Ovary (tissue), 3 donors: ENCODE measurements at regions not wholly inside any gene's neighbourhood (a gene's known extent, or its start where the extent isn't known, plus 50 kb on each side); places are given as distances from the start of the nearest gene placed in this dataset.

ENCODE experiments used
- EP300 ChIP-seq: sonication (generic); formaldehyde crosslinking; IDR thresholded peaks from one replicate; pipeline ENCODE4 v1.6.1; 2017; ENCODE audit warnings: antibody characterized with exemption
- POLR2A ChIP-seq: fragments of 450-650 bp; IDR thresholded peaks from one replicate; pipeline ENCODE4 v1.6.1; 2017; ENCODE audit warnings: antibody characterized with exemption, mild to moderate bottlenecking, moderate library complexity
- TF ChIP-seq, protein P1 (sequence below), 3 donors: fragments of 450-650 bp in 2 of 3; fragments of 200-600 bp in 1 of 3; IDR thresholded peaks; one replicate each; pipeline versions ENCODE4 v1.5.1 to v1.8.0; 2016 to 2022; ENCODE audit warnings: antibody characterized with exemption in 3 of 3, mild to moderate bottlenecking in 1 of 3
- donor health status: DM: no; HTN: no; CAD: no.

DNA sequence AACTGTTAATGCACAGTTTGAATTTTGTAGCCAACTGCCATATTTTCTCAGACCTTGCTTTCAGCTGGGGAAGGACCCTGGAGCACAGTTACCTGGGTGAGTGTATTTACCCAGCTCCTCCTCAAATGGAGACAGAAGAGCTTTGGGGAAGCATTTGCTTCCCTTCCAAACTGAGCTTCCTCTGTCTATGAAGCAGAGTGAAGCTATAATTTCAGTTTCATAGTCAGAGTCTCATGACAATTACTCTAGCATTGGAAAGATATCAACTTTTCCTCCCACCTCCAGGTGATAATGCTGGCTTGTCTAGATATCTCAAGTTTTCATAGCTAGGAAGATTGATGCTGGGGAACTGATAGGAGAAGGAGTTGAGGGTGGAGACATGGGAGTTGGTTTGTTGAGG, 406.4 kb upstream of the CLINT1 start:
- TF ChIP-seq, protein P1, sequence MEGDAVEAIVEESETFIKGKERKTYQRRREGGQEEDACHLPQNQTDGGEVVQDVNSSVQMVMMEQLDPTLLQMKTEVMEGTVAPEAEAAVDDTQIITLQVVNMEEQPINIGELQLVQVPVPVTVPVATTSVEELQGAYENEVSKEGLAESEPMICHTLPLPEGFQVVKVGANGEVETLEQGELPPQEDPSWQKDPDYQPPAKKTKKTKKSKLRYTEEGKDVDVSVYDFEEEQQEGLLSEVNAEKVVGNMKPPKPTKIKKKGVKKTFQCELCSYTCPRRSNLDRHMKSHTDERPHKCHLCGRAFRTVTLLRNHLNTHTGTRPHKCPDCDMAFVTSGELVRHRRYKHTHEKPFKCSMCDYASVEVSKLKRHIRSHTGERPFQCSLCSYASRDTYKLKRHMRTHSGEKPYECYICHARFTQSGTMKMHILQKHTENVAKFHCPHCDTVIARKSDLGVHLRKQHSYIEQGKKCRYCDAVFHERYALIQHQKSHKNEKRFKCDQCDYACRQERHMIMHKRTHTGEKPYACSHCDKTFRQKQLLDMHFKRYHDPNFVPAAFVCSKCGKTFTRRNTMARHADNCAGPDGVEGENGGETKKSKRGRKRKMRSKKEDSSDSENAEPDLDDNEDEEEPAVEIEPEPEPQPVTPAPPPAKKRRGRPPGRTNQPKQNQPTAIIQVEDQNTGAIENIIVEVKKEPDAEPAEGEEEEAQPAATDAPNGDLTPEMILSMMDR (IDR thresholded peaks at IDR 0.05), result no peak
- TF ChIP-seq EP300 (no peak), POLR2A (no peak)
